Loucy (cell line): ENCODE measurements at regions not wholly inside any gene's neighbourhood (a gene's known extent, or its start where the extent isn't known, plus 50 kb on each side); places are given as distances from the start of the nearest gene placed in this dataset.
"Not testable (repeated sequence)": the region's sequence is repeated elsewhere in the genome, so short reads cannot be mapped to it uniquely, and the experiment has no call there.

Experiments
- H2AFZ ChIP-seq: fragments of 200-600 bp; sonication (generic); 2 replicates; pipeline ENCODE4 v1.6.0; 2016; ENCODE audit warnings: antibody characterized with exemption, mild to moderate bottlenecking, low read length, moderate library complexity
- H3F3A ChIP-seq: fragments of 200-600 bp; 2 replicates; pipeline ENCODE4 v1.6.0; 2016; ENCODE audit warnings: antibody characterized with exemption, low read depth, mild to moderate bottlenecking
- H3K27me3 ChIP-seq: fragments of 200-600 bp; sonication (generic); 2 replicates; pipeline ENCODE4 v1.6.1; 2014; ENCODE audit warnings: low read length, mild to moderate bottlenecking; ENCODE audit not compliant: insufficient read depth, poor library complexity, severe bottlenecking
- H3K36me3 ChIP-seq: fragments of 200-600 bp; sonication (generic); 2 replicates; pipeline ENCODE4 v1.6.1; 2016; ENCODE audit warnings: low read length; ENCODE audit not compliant: insufficient read depth
- H3K4me1 ChIP-seq: fragments of 200-600 bp; sonication (generic); 2 replicates; pipeline ENCODE4 v1.5.1; 2014; ENCODE audit warnings: low read length, mild to moderate bottlenecking; ENCODE audit not compliant: insufficient read depth, poor library complexity, severe bottlenecking
- H3K4me2 ChIP-seq: fragments of 200-600 bp; sonication (generic); 2 replicates; pipeline ENCODE4 v1.6.0; 2014; ENCODE audit warnings: antibody characterized with exemption, low read length, low read depth, mild to moderate bottlenecking; ENCODE audit not compliant: poor library complexity, severe bottlenecking
- H3K4me3 ChIP-seq: fragments of 200-600 bp; sonication (generic); 2 replicates; pipeline ENCODE4 v1.5.1; 2014; ENCODE audit warnings: low read length, mild to moderate bottlenecking, mixed read lengths; ENCODE audit not compliant: poor library complexity, severe bottlenecking
- H3K79me2 ChIP-seq: fragments of 200-600 bp; sonication (generic); 2 replicates; pipeline ENCODE4 v1.6.1; 2014; ENCODE audit warnings: low read length; ENCODE audit not compliant: insufficient read depth
- H3K9ac ChIP-seq: fragments of 200-600 bp; sonication (generic); 2 replicates; pipeline ENCODE4 v1.6.0; 2014; ENCODE audit warnings: mild to moderate bottlenecking, low read depth, low read length, moderate library complexity; ENCODE audit not compliant: poor library complexity, severe bottlenecking
- H3K9me2 ChIP-seq: fragments of 200-600 bp; sonication (generic); replicated peaks from 2 replicates; pipeline ENCODE4 v1.6.1; 2016; ENCODE audit warnings: low read depth, low read length, mixed read lengths
- H3K9me3 ChIP-seq: fragments of 200-600 bp; sonication (generic); 2 replicates; pipeline ENCODE4 v1.6.1; 2014; ENCODE audit warnings: mild to moderate bottlenecking, antibody characterized with exemption, low read length, low read depth; ENCODE audit not compliant: insufficient read depth
- H4K20me1 ChIP-seq: fragments of 200-600 bp; sonication (generic); 2 replicates; pipeline ENCODE4 v1.6.0; 2014; ENCODE audit warnings: antibody characterized with exemption, low read length, mild to moderate bottlenecking; ENCODE audit not compliant: insufficient read depth, poor library complexity, severe bottlenecking
- CTCF ChIP-seq: fragments of 200-600 bp; sonication (generic); conservative IDR thresholded peaks from 2 replicates; pipeline ENCODE4 v1.5.1; 2014; ENCODE audit warnings: mild to moderate bottlenecking, antibody characterized with exemption, low read length
- EZH2phosphoT487 ChIP-seq: fragments of 200-600 bp; IDR thresholded peaks from 2 replicates; pipeline ENCODE4 v1.6.1; 2018; ENCODE audit warnings: antibody characterized with exemption, mild to moderate bottlenecking, moderate library complexity, borderline replicate concordance

GRCh38 chr12:105681341-105681740 is 350.9 kb downstream of the C12orf75 start:
- H3K4me3 ChIP-seq, result no peak overlapping the region
- no peaks in the 10 kb centered on the region for H3K36me3 ChIP-seq
- H3K4me2 ChIP-seq, result no peak overlapping the region
- no peaks in the 10 kb centered on the region for H3K4me1 ChIP-seq
- H3K9me2 ChIP-seq, result no peaks in the 10 kb centered on the region
- no peaks in the 10 kb centered on the region for H3K79me2 ChIP-seq
- TF ChIP-seq EZH2phosphoT487, result no peak
- no peak for TF ChIP-seq CTCF
- H3F3A ChIP-seq, result no peaks in the 10 kb centered on the region
- H2AFZ ChIP-seq, result no peak overlapping the region
- no peak overlapping the region for H3K9ac ChIP-seq
- H3K9me3 ChIP-seq, result no peaks in the 10 kb centered on the region
- H4K20me1 ChIP-seq, result no peaks in the 10 kb centered on the region
- no peaks in the 10 kb centered on the region for H3K27me3 ChIP-seq

- H3K9me2 ChIP-seq, H3K4me3 ChIP-seq, H3F3A ChIP-seq, H3K79me2 ChIP-seq, H4K20me1 ChIP-seq, H2AFZ ChIP-seq, H3K36me3 ChIP-seq, H3K4me1 ChIP-seq, H3K9me3 ChIP-seq, H3K9ac ChIP-seq, H3K4me2 ChIP-seq, H3K27me3 ChIP-seq: not testable (repeated sequence)
Measured at GRCh38 chr12:105682821-105683220, 352.3 kb downstream of the C12orf75 start.

- H3K9me3 ChIP-seq, H4K20me1 ChIP-seq, H3K36me3 ChIP-seq, H3K27me3 ChIP-seq, H3K4me3 ChIP-seq, H3K9me2 ChIP-seq, H3K79me2 ChIP-seq, H2AFZ ChIP-seq, H3K9ac ChIP-seq, H3F3A ChIP-seq, H3K4me1 ChIP-seq, H3K4me2 ChIP-seq: not testable (repeated sequence)
Measured at GRCh38 chr12:105683836-105684235, 353.3 kb downstream of the C12orf75 start.

GRCh38 chr12:105698075-105698474 is 367.6 kb downstream of the C12orf75 start:
- H3K4me1 ChIP-seq, result no peaks in the 10 kb centered on the region
- H3F3A ChIP-seq, result no peaks in the 10 kb centered on the region
- H3K4me2 ChIP-seq, result no peak overlapping the region
- H4K20me1 ChIP-seq, result no peaks in the 10 kb centered on the region
- TF ChIP-seq CTCF (no peak), EZH2phosphoT487 (no peak)
- no peak overlapping the region for H3K9ac ChIP-seq
- H3K9me2 ChIP-seq, result no peaks in the 10 kb centered on the region
- no peaks in the 10 kb centered on the region for H3K9me3 ChIP-seq
- H3K27me3 ChIP-seq, result no peaks in the 10 kb centered on the region
- H3K79me2 ChIP-seq, result no peaks in the 10 kb centered on the region
- H2AFZ ChIP-seq, result no peak overlapping the region
- H3K4me3 ChIP-seq, result no peak overlapping the region
- H3K36me3 ChIP-seq, result no peaks in the 10 kb centered on the region
